ENCODE measurements at regions not wholly inside any gene's neighbourhood (a gene's known extent, or its start where the extent isn't known, plus 50 kb on each side); places are given as distances from the start of the nearest gene placed in this dataset.

- no peak for ATAC-seq (ENCODE audit: poor library complexity)
- intact Hi-C loops (cut with DNase I) = no loop called here
- no peak for DNase-seq
These were observed 254.9 kb downstream of the TJP1 start for GRCh38 chr15:29567336-29567735.

GRCh38 chr15:29566914-29567313, 255.4 kb downstream of the TJP1 start:
- intact Hi-C loops (cut with DNase I) = no loop called here
- DNase-seq = no peak
- no peak for ATAC-seq (ENCODE audit: poor library complexity)

- ATAC-seq (ENCODE audit: poor library complexity) (no peak), DNase-seq (no peak)
- intact Hi-C loops (cut with DNase I) = no loop called here
These were observed 259.2 kb downstream of the TJP1 start for GRCh38 chr15:29563112-29563511.

- DNase-seq (no peak), ATAC-seq (ENCODE audit: poor library complexity) (no peak)
- intact Hi-C loops (cut with DNase I) = no loop called here
These were observed 261.4 kb downstream of the TJP1 start for GRCh38 chr15:29560896-29561295.

- intact Hi-C loops (cut with DNase I) = no loop called here
- ATAC-seq (ENCODE audit: poor library complexity) = no peak
- DNase-seq = no peak
These were observed 264.0 kb downstream of the TJP1 start for GRCh38 chr15:29558261-29558660.

- intact Hi-C loops (cut with DNase I) = no loop called here
- ATAC-seq (ENCODE audit: poor library complexity) = no peak
- DNase-seq = no peak
These were observed 265.1 kb downstream of the TJP1 start for GRCh38 chr15:29557171-29557570.

- intact Hi-C loops (cut with DNase I) = no loop called here
- DNase-seq = no peak
- ATAC-seq (ENCODE audit: poor library complexity) = no peak
These were observed 265.9 kb downstream of the TJP1 start for GRCh38 chr15:29556380-29556779.

GRCh38 chr15:29554531-29554930, 267.7 kb downstream of the TJP1 start:
- ATAC-seq (ENCODE audit: poor library complexity) = no peak
- DNase-seq = no peak

GRCh38 chr15:29550834-29551465, 271.3 kb downstream of the TJP1 start:
- intact Hi-C loops (cut with DNase I) = no loop called here
- DNase-seq = no peak
- no peak for ATAC-seq (ENCODE audit: poor library complexity)

More at GRCh38 chr15:29554531-29554930, 267.7 kb downstream of the TJP1 start:
- intact Hi-C loops (cut with DNase I) = no loop called here

GRCh38 chr15:29548006-29548405, 274.3 kb downstream of the TJP1 start:
- no peak for ATAC-seq (ENCODE audit: poor library complexity)
- DNase-seq = no peak
- intact Hi-C loops (cut with DNase I) = no loop called here

GRCh38 chr15:29544513-29545128, 275.0 kb upstream of the NSMCE3 start:
- DNase-seq (no peak), ATAC-seq (ENCODE audit: poor library complexity) (no peak)
- intact Hi-C loops (cut with DNase I) = no loop called here

- no peak for DNase-seq
- intact Hi-C loops (cut with DNase I) = no loop called here
- ATAC-seq (ENCODE audit: poor library complexity) = no peak
These were observed 273.4 kb upstream of the NSMCE3 start for GRCh38 chr15:29542994-29543393.

GRCh38 chr15:29541309-29541708, 271.7 kb upstream of the NSMCE3 start:
- intact Hi-C loops (cut with DNase I) = no loop called here
- DNase-seq = no peak
- no peak for ATAC-seq (ENCODE audit: poor library complexity)

- DNase-seq (no peak), ATAC-seq (ENCODE audit: poor library complexity) (no peak)
- intact Hi-C loops (cut with DNase I) = no loop called here
These were observed 270.9 kb upstream of the NSMCE3 start for GRCh38 chr15:29540479-29540878.

- intact Hi-C loops (cut with DNase I) = no loop called here
- no peak for ATAC-seq (ENCODE audit: poor library complexity)
- no peak for DNase-seq
These were observed 270.1 kb upstream of the NSMCE3 start for GRCh38 chr15:29539736-29540135.

GRCh38 chr15:29538044-29538443, 268.4 kb upstream of the NSMCE3 start:
- no peak for DNase-seq
- intact Hi-C loops (cut with DNase I) = no loop called here
- no peak for ATAC-seq (ENCODE audit: poor library complexity)

- intact Hi-C loops (cut with DNase I) = no loop called here
- no peak for ATAC-seq (ENCODE audit: poor library complexity)
These were observed 266.3 kb upstream of the NSMCE3 start for GRCh38 chr15:29535952-29536351.

GRCh38 chr15:29534378-29534777, 264.8 kb upstream of the NSMCE3 start:
- intact Hi-C loops (cut with DNase I) = no loop called here
- ATAC-seq (ENCODE audit: poor library complexity) (no peak), DNase-seq (no peak)

More at GRCh38 chr15:29535952-29536351, 266.3 kb upstream of the NSMCE3 start:
- no peak for DNase-seq

- ATAC-seq (ENCODE audit: poor library complexity) = no peak
- intact Hi-C loops (cut with DNase I) = no loop called here
- DNase-seq = no peak
These were observed 264.0 kb upstream of the NSMCE3 start for GRCh38 chr15:29533647-29534046.

- ATAC-seq (ENCODE audit: poor library complexity) (no peak), DNase-seq (no peak)
- intact Hi-C loops (cut with DNase I) = no loop called here
These were observed 262.7 kb upstream of the NSMCE3 start for GRCh38 chr15:29532296-29532695.

GRCh38 chr15:29530966-29531365, 261.3 kb upstream of the NSMCE3 start:
- ATAC-seq (ENCODE audit: poor library complexity) = no peak

More at GRCh38 chr15:29530966-29531365, 261.3 kb upstream of the NSMCE3 start:
- intact Hi-C loops (cut with DNase I) = no loop called here
- no peak for DNase-seq
